Fibroblast of skin of left biceps (primary cell): ENCODE measurements at regions not wholly inside any gene's neighbourhood (a gene's known extent, or its start where the extent isn't known, plus 50 kb on each side); places are given as distances from the start of the nearest gene placed in this dataset.
"Not testable (repeated sequence)": the region's sequence is repeated elsewhere in the genome, so short reads cannot be mapped to it uniquely, and the experiment has no call there.

Experiments
- DNase-seq, 2 experiments: peaks; one replicate each; pipeline ENCODE4 v3.0.0-alpha.2; 2013; ENCODE audit warnings: low read depth in 2 of 2

- no peak for DNase-seq
Observed at GRCh38 chrX:140342410-140342809, 162.5 kb downstream of the SOX3 start.

- DNase-seq, result no peak
Observed at GRCh38 chrX:140337263-140337662, 167.6 kb downstream of the SOX3 start.

- no peak for DNase-seq
Observed at GRCh38 chrX:140318296-140318695, 186.6 kb downstream of the SOX3 start.

- no peak for DNase-seq
Observed at GRCh38 chrX:140317462-140317861, 187.4 kb downstream of the SOX3 start.

GRCh38 chrX:140298960-140299825 lies 205.7 kb downstream of the SOX3 start:
- DNase-seq, result no peak

- DNase-seq, result no peak
Observed at GRCh38 chrX:140297273-140297672, 207.6 kb downstream of the SOX3 start.

- DNase-seq, result no peak
Observed at GRCh38 chrX:140292961-140293360, 211.9 kb downstream of the SOX3 start.

GRCh38 chrX:140292188-140292587 lies 212.7 kb downstream of the SOX3 start:
- DNase-seq, result no peak

- peak; percentile 4 to 13 for DNase-seq
Observed at GRCh38 chrX:140274811-140275525, 229.9 kb downstream of the SOX3 start.

GRCh38 chrX:140273921-140274320 lies 230.9 kb downstream of the SOX3 start:
- no peak for DNase-seq

GRCh38 chrX:140250391-140250790 lies 254.5 kb downstream of the SOX3 start:
- no peak for DNase-seq

- DNase-seq, result no peak
Observed at GRCh38 chrX:140249088-140249487, 255.8 kb downstream of the SOX3 start.

GRCh38 chrX:140229191-140229590 lies 263.9 kb upstream of the CXorf66 start:
- no peak for DNase-seq

- DNase-seq, result not testable (repeated sequence)
Observed at GRCh38 chrX:140226037-140226436, 260.7 kb upstream of the CXorf66 start.

- not testable (repeated sequence) for DNase-seq
Observed at GRCh38 chrX:140215894-140216293, 250.6 kb upstream of the CXorf66 start.

- DNase-seq, result not testable (repeated sequence)
Observed at GRCh38 chrX:140214518-140214917, 249.2 kb upstream of the CXorf66 start.

GRCh38 chrX:140206657-140207056 lies 241.3 kb upstream of the CXorf66 start:
- no peak for DNase-seq

GRCh38 chrX:140190441-140191108 lies 225.3 kb upstream of the CXorf66 start:
- DNase-seq, result peak in 1 of 2 experiments; percentile 0

GRCh38 chrX:140180585-140180984 lies 215.3 kb upstream of the CXorf66 start:
- DNase-seq, result peak in 1 of 2 experiments; percentile 51

GRCh38 chrX:140177821-140178220 lies 212.5 kb upstream of the CXorf66 start:
- no peak for DNase-seq

GRCh38 chrX:140172401-140172800 lies 207.1 kb upstream of the CXorf66 start:
- no peak for DNase-seq

GRCh38 chrX:140167551-140167950 lies 202.2 kb upstream of the CXorf66 start:
- DNase-seq, result no peak
